Ovary (tissue), 7 donors: ENCODE measurements at regions not wholly inside any gene's neighbourhood (a gene's known extent, or its start where the extent isn't known, plus 50 kb on each side); places are given as distances from the start of the nearest gene placed in this dataset.

ENCODE experiments used
- DNase-seq, 5 donors: peaks; one replicate each; pipeline ENCODE4 v3.0.0-alpha.2; 2019 to 2020
- H3K27ac ChIP-seq, 2 donors: fragments of 200-600 bp; one replicate each; pipeline versions ENCODE4 v1.5.1 to v1.8.0; 2019 to 2022
- H3K27me3 ChIP-seq: fragments of 200-600 bp; one replicate; pipeline ENCODE4 v1.8.0; 2022
- H3K36me3 ChIP-seq: fragments of 200-600 bp; sonication (generic); one replicate; pipeline ENCODE4 v1.5.1; 2019
- H3K4me1 ChIP-seq: one replicate; pipeline ENCODE4 v1.8.1; 2013; ENCODE audit warnings: mild to moderate bottlenecking, moderate library complexity; ENCODE audit not compliant: insufficient read depth
- H3K4me3 ChIP-seq: fragments of 200-600 bp; sonication (generic); one replicate; pipeline ENCODE4 v1.5.1; 2017
- H3K9me3 ChIP-seq, 2 donors: fragments of 200-600 bp in 1 of 2; sonication (generic) in 1 of 2; one replicate each; pipeline versions ENCODE4 v1.5.1 to v1.8.1; 2013 to 2019; ENCODE audit warnings: mild to moderate bottlenecking in 1 of 2, moderate library complexity in 1 of 2
- CTCF ChIP-seq, 3 donors: fragments of 450-650 bp in 2 of 3; fragments of 200-600 bp in 1 of 3; IDR thresholded peaks; one replicate each; pipeline versions ENCODE4 v1.5.1 to v1.8.0; 2016 to 2022; ENCODE audit warnings: antibody characterized with exemption in 3 of 3, mild to moderate bottlenecking in 1 of 3
- EP300 ChIP-seq: sonication (generic); formaldehyde crosslinking; IDR thresholded peaks from one replicate; pipeline ENCODE4 v1.6.1; 2017; ENCODE audit warnings: antibody characterized with exemption
- POLR2A ChIP-seq: fragments of 450-650 bp; IDR thresholded peaks from one replicate; pipeline ENCODE4 v1.6.1; 2017; ENCODE audit warnings: antibody characterized with exemption, mild to moderate bottlenecking, moderate library complexity
- WGBS, 3 donors: extraction: QIAGEN DNeasy Blood & Tissue Kit in 1 of 3; methylation state at CpG; one replicate each; pipeline versions ENCODE4 v1.1.5 to v1.1.7; 2013 to 2017; 5-methylcytosine and 5-hydroxymethylcytosine counted together
- intact Hi-C, 4 donors: fragments of 100-400 bp; cut with DNase I; formaldehyde crosslinking; loops; one replicate each; pipeline versions ENCODE4 v1.11.0 to v1.15.1; 2022 to 2023
- donor health status: DM: no; HTN: no; CAD: no; lungs with moderate emphysema.
- donor health status: DM: no; HTN: no; CAD: no.
- donor health status: Bipolar disorder and iron deficiency.
- donor health status: DM: no; HTN: no; CAD: no.
- donor health status: DM: yes; HTN: yes; CAD: no.

GRCh38 chr6:71608646-71609045 is 277.7 kb upstream of the RIMS1 start:
- Histone ChIP-seq H3K27ac (no peak overlapping the region), H3K36me3 (no peaks in the 10 kb centered on the region), H3K27me3 (no peaks in the 10 kb centered on the region), H3K4me3 (no peak overlapping the region), H3K4me1 (no peaks in the 10 kb centered on the region), H3K9me3 (no peaks in the 10 kb centered on the region)
- TF ChIP-seq POLR2A = no peak
- TF ChIP-seq EP300 = no peak
- no peak for TF ChIP-seq CTCF (IDR thresholded peaks at IDR 0.05)
- intact Hi-C loops = no loop called here
- no peak for DNase-seq
- whole genome bisulfite sequencing, 3 donors = 80 to 88% (median 83%) methylated on average over 1 of the region's 1 CpG

GRCh38 chr6:71619836-71620235 is 266.5 kb upstream of the RIMS1 start:
- Histone ChIP-seq H3K27ac (no peak overlapping the region), H3K27me3 (no peaks in the 10 kb centered on the region), H3K9me3 (no peaks in the 10 kb centered on the region), H3K4me3 (no peak overlapping the region), H3K4me1 (no peaks in the 10 kb centered on the region), H3K36me3 (no peaks in the 10 kb centered on the region)
- no peak for DNase-seq
- no peak for TF ChIP-seq EP300
- no peak for TF ChIP-seq CTCF (IDR thresholded peaks at IDR 0.05)
- no peak for TF ChIP-seq POLR2A
- 20 to 34% (median 25%) methylated on average over 4 of the region's 4 CpGs for WGBS, 3 donors
- intact Hi-C loops = no loop called here

- Histone ChIP-seq H3K4me3 (no peak overlapping the region), H3K9me3 (no peaks in the 10 kb centered on the region), H3K36me3 (no peaks in the 10 kb centered on the region), H3K4me1 (no peaks in the 10 kb centered on the region), H3K27me3 (no peaks in the 10 kb centered on the region), H3K27ac (no peak overlapping the region)
- intact Hi-C loops = no loop called here
- TF ChIP-seq CTCF (IDR thresholded peaks at IDR 0.05) = no peak
- TF ChIP-seq EP300 = no peak
- no peak for TF ChIP-seq POLR2A
- 52 to 63% (median 55%) methylated on average over 3 of the region's 3 CpGs for WGBS, 3 donors
- DNase-seq = no peak
Observed at GRCh38 chr6:71621918-71622519, 264.3 kb upstream of the RIMS1 start.

- no peaks in the 10 kb centered on the region for H3K27me3 ChIP-seq
- no peak overlapping the region for H3K27ac ChIP-seq
- no peaks in the 10 kb centered on the region for H3K9me3 ChIP-seq
- TF ChIP-seq CTCF (IDR thresholded peaks at IDR 0.05) (no peak), EP300 (no peak), POLR2A (no peak)
- H3K36me3 ChIP-seq = no peaks in the 10 kb centered on the region
- H3K4me1 ChIP-seq = no peaks in the 10 kb centered on the region
- H3K4me3 ChIP-seq = no peak overlapping the region
- intact Hi-C loops = no loop called here
- DNase-seq = no peak
- 61 to 70% (median 69%) methylated on average over 2 of the region's 2 CpGs for WGBS, 3 donors
Observed at GRCh38 chr6:71642120-71642519, 244.2 kb upstream of the RIMS1 start.
